Uterus (tissue), 3 donors: ENCODE measurements at regions not wholly inside any gene's neighbourhood (a gene's known extent, or its start where the extent isn't known, plus 50 kb on each side); places are given as distances from the start of the nearest gene placed in this dataset.

Experiments
- DNase-seq, 2 donors: peaks; one replicate each; pipeline ENCODE4 v3.0.0-alpha.2; 2019 to 2020
- H3K27ac ChIP-seq, 2 donors: fragments of 200-600 bp; sonication (generic); 1 replicate in 1 of 2; 2 replicates in 1 of 2; pipeline ENCODE4 v1.5.1; 2016 to 2018
- H3K27me3 ChIP-seq, 2 donors: fragments of 200-600 bp; sonication (generic); one replicate each; pipeline ENCODE4 v1.5.1; 2018 to 2019; ENCODE audit warnings: control low read depth in 1 of 2
- H3K36me3 ChIP-seq, 2 donors: fragments of 200-600 bp; sonication (generic); one replicate each; pipeline ENCODE4 v1.5.1; 2019; ENCODE audit warnings: control low read depth in 1 of 2
- H3K4me1 ChIP-seq, 2 donors: fragments of 200-600 bp; sonication (generic); one replicate each; pipeline ENCODE4 v1.5.1; 2018 to 2019; ENCODE audit warnings: control low read depth in 1 of 2
- H3K4me3 ChIP-seq, 2 donors: fragments of 200-600 bp; sonication (generic); 1 replicate in 1 of 2; 2 replicates in 1 of 2; pipeline ENCODE4 v1.5.1; 2018 to 2019; ENCODE audit warnings: mild to moderate bottlenecking in 1 of 2
- H3K9me3 ChIP-seq, 2 donors: fragments of 200-600 bp; sonication (generic); one replicate each; pipeline ENCODE4 v1.5.1; 2019; ENCODE audit warnings: control low read depth in 1 of 2
- CTCF ChIP-seq, 4 experiments: fragments of 200-600 bp in 2 of 4; fragments of 450-650 bp in 2 of 4; sonication (generic) in 2 of 4; IDR thresholded peaks; one replicate each; pipeline ENCODE4 v1.5.1; 2016 to 2019; ENCODE audit warnings: antibody characterized with exemption in 4 of 4, mild to moderate bottlenecking in 2 of 4, moderate library complexity in 1 of 4
- POLR2A ChIP-seq, 2 donors: fragments of 450-650 bp; IDR thresholded peaks; one replicate each; pipeline ENCODE4 v1.6.1; 2016; ENCODE audit warnings: antibody characterized with exemption in 2 of 2, mild to moderate bottlenecking in 1 of 2, moderate library complexity in 1 of 2
- intact Hi-C: fragments of 100-400 bp; cut with DNase I; formaldehyde crosslinking; loops from one replicate; pipeline ENCODE4 v1.15.1; 2023; ENCODE audit warnings: low total_unique reads
- donor health status: DM: yes; HTN: yes; CAD: no.

- Histone ChIP-seq H3K36me3 (no peaks in the 10 kb centered on the region), H3K27ac (no peak overlapping the region), H3K9me3 (no peaks in the 10 kb centered on the region), H3K4me1 (no peaks in the 10 kb centered on the region), H3K4me3 (no peak overlapping the region), H3K27me3 (no peaks in the 10 kb centered on the region)
- TF ChIP-seq CTCF (IDR thresholded peaks at IDR 0.05), result no peak
- no peak for TF ChIP-seq POLR2A (IDR thresholded peaks at IDR 0.05)
- no peak for DNase-seq
- intact Hi-C loops, result no loop called here
These were observed 208.9 kb downstream of the MIB1 start for GRCh38 chr18:21949326-21950015.

- no peaks in the 10 kb centered on the region for H3K9me3 ChIP-seq
- no peaks in the 10 kb centered on the region for H3K27me3 ChIP-seq
- TF ChIP-seq POLR2A (IDR thresholded peaks at IDR 0.05) (no peak), CTCF (IDR thresholded peaks at IDR 0.05) (peak; percentile 67 to 91 (median 74))
- H3K36me3 ChIP-seq, result no peaks in the 10 kb centered on the region
- H3K4me1 ChIP-seq, result no peaks in the 10 kb centered on the region
- H3K27ac ChIP-seq, result no peak overlapping the region
- intact Hi-C loops, result no loop called here
- DNase-seq, result peak; percentile 72 to 75
- no peak overlapping the region for H3K4me3 ChIP-seq
These were observed 213.4 kb upstream of the GATA6 start for GRCh38 chr18:21955757-21956652.

GRCh38 chr18:21958263-21958662 lies 211.1 kb upstream of the GATA6 start:
- intact Hi-C loops, result no loop called here
- Histone ChIP-seq H3K27me3 (no peaks in the 10 kb centered on the region), H3K36me3 (no peaks in the 10 kb centered on the region), H3K4me3 (no peak overlapping the region), H3K4me1 (no peaks in the 10 kb centered on the region), H3K9me3 (no peaks in the 10 kb centered on the region), H3K27ac (no peak overlapping the region)
- DNase-seq, result no peak
- TF ChIP-seq POLR2A (IDR thresholded peaks at IDR 0.05) (no peak), CTCF (IDR thresholded peaks at IDR 0.05) (no peak)

- H3K27me3 ChIP-seq, result no peaks in the 10 kb centered on the region
- no peaks in the 10 kb centered on the region for H3K36me3 ChIP-seq
- no peaks in the 10 kb centered on the region for H3K4me1 ChIP-seq
- intact Hi-C loops, result no loop called here
- no peak overlapping the region for H3K27ac ChIP-seq
- DNase-seq, result peak in 1 of 2 donors; percentile 20
- H3K9me3 ChIP-seq, result no peaks in the 10 kb centered on the region
- TF ChIP-seq POLR2A (IDR thresholded peaks at IDR 0.05) (no peak), CTCF (IDR thresholded peaks at IDR 0.05) (no peak)
- H3K4me3 ChIP-seq, result no peak overlapping the region
These were observed 210.5 kb upstream of the GATA6 start for GRCh38 chr18:21958707-21959450.
